ENCODE measurements at regions not wholly inside any gene's neighbourhood (a gene's known extent, or its start where the extent isn't known, plus 50 kb on each side); places are given as distances from the start of the nearest gene placed in this dataset.
"Not testable (repeated sequence)": the region's sequence is repeated elsewhere in the genome, so short reads cannot be mapped to it uniquely, and the experiment has no call there.

GRCh38 chr17:5898406-5898805, 171.8 kb upstream of the WSCD1 start:
- no peak for DNase-seq (ENCODE audit: low spot score)

- DNase-seq (ENCODE audit: low spot score): no peak
Measured at GRCh38 chr17:5899496-5900195, 170.5 kb upstream of the WSCD1 start.

- DNase-seq (ENCODE audit: low spot score): no peak
Measured at GRCh38 chr17:5901731-5902130, 168.4 kb upstream of the WSCD1 start.

- no peak for DNase-seq (ENCODE audit: low spot score)
Measured at GRCh38 chr17:5902181-5903140, 167.7 kb upstream of the WSCD1 start.

GRCh38 chr17:5911919-5912318, 158.3 kb upstream of the WSCD1 start:
- no peak for DNase-seq (ENCODE audit: low spot score)

GRCh38 chr17:5913032-5913531, 157.1 kb upstream of the WSCD1 start:
- DNase-seq (ENCODE audit: low spot score): no peak

- DNase-seq (ENCODE audit: low spot score): no peak
Measured at GRCh38 chr17:5913641-5914040, 156.5 kb upstream of the WSCD1 start.

- DNase-seq (ENCODE audit: low spot score): no peak
Measured at GRCh38 chr17:5915337-5915736, 154.8 kb upstream of the WSCD1 start.

- DNase-seq (ENCODE audit: low spot score): no peak
Measured at GRCh38 chr17:5919089-5919488, 151.1 kb upstream of the WSCD1 start.

GRCh38 chr17:5921512-5922282, 148.5 kb upstream of the WSCD1 start:
- peak; percentile 69 for DNase-seq (ENCODE audit: low spot score)

- no peak for DNase-seq (ENCODE audit: low spot score)
Measured at GRCh38 chr17:5922476-5922875, 147.7 kb upstream of the WSCD1 start.

- DNase-seq (ENCODE audit: low spot score): no peak
Measured at GRCh38 chr17:5929721-5930120, 140.5 kb upstream of the WSCD1 start.

GRCh38 chr17:5930555-5930954, 139.6 kb upstream of the WSCD1 start:
- not testable (repeated sequence) for DNase-seq (ENCODE audit: low spot score)

GRCh38 chr17:5931616-5932015, 138.6 kb upstream of the WSCD1 start:
- no peak for DNase-seq (ENCODE audit: low spot score)

- DNase-seq (ENCODE audit: low spot score): no peak
Measured at GRCh38 chr17:5933430-5933829, 136.7 kb upstream of the WSCD1 start.

- no peak for DNase-seq (ENCODE audit: low spot score)
Measured at GRCh38 chr17:5941258-5941657, 128.9 kb upstream of the WSCD1 start.

- DNase-seq (ENCODE audit: low spot score): no peak
Measured at GRCh38 chr17:5942687-5943086, 127.5 kb upstream of the WSCD1 start.

- no peak for DNase-seq (ENCODE audit: low spot score)
Measured at GRCh38 chr17:5943232-5943631, 126.9 kb upstream of the WSCD1 start.

GRCh38 chr17:5943982-5944381, 126.2 kb upstream of the WSCD1 start:
- DNase-seq (ENCODE audit: low spot score): no peak

- no peak for DNase-seq (ENCODE audit: low spot score)
Measured at GRCh38 chr17:5947701-5948180, 122.4 kb upstream of the WSCD1 start.

GRCh38 chr17:5948811-5949210, 121.4 kb upstream of the WSCD1 start:
- DNase-seq (ENCODE audit: low spot score): no peak

GRCh38 chr17:5950878-5951277, 119.3 kb upstream of the WSCD1 start:
- DNase-seq (ENCODE audit: low spot score): no peak

Data from H4 (cell line).